Thyroid gland (tissue), 4 donors: ENCODE measurements at regions not wholly inside any gene's neighbourhood (a gene's known extent, or its start where the extent isn't known, plus 50 kb on each side); places are given as distances from the start of the nearest gene placed in this dataset.

Experiments used
- POLR2A ChIP-seq, 2 donors: fragments of 450-650 bp; IDR thresholded peaks; one replicate each; pipeline ENCODE4 v1.6.1; 2017; ENCODE audit warnings: antibody characterized with exemption in 2 of 2, mild to moderate bottlenecking in 2 of 2, moderate library complexity in 1 of 2
- TF ChIP-seq, protein P1 (sequence below), 6 experiments: fragments of 200-600 bp in 3 of 6; fragments of 450-650 bp in 3 of 6; sonication (generic) in 3 of 6; IDR thresholded peaks; one replicate each; pipeline ENCODE4 v1.5.1; 2016 to 2019; ENCODE audit warnings: antibody characterized with exemption in 6 of 6, mild to moderate bottlenecking in 2 of 6, inconsistent platforms in 1 of 6, moderate library complexity in 1 of 6

DNA sequence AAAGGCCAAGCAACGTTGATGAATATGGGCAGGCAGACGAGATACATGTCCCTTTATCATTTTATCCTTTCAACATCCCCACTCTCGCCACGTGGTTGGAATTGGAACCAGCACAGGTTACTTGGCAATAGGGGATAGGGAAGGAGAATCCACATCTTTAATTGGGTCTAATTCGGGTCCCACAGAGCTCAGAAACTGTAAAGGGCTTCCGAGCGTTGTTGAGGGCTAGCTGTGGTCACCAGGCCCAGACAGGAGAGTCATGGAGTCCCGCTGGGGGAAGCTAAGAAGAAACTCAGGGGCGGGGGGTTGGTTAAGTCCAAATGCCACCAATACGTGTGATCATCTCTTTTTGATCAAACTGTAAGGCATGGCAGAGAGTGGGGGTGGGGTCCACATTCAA, 271.3 kb upstream of the ZFHX3 start:
- TF ChIP-seq, protein P1, sequence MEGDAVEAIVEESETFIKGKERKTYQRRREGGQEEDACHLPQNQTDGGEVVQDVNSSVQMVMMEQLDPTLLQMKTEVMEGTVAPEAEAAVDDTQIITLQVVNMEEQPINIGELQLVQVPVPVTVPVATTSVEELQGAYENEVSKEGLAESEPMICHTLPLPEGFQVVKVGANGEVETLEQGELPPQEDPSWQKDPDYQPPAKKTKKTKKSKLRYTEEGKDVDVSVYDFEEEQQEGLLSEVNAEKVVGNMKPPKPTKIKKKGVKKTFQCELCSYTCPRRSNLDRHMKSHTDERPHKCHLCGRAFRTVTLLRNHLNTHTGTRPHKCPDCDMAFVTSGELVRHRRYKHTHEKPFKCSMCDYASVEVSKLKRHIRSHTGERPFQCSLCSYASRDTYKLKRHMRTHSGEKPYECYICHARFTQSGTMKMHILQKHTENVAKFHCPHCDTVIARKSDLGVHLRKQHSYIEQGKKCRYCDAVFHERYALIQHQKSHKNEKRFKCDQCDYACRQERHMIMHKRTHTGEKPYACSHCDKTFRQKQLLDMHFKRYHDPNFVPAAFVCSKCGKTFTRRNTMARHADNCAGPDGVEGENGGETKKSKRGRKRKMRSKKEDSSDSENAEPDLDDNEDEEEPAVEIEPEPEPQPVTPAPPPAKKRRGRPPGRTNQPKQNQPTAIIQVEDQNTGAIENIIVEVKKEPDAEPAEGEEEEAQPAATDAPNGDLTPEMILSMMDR (IDR thresholded peaks at IDR 0.05) = no peak
- TF ChIP-seq POLR2A (IDR thresholded peaks at IDR 0.05) = no peak
